Naive thymus-derived CD4-positive, alpha-beta T cell (primary cell): ENCODE measurements at regions not wholly inside any gene's neighbourhood (a gene's known extent, or its start where the extent isn't known, plus 50 kb on each side); places are given as distances from the start of the nearest gene placed in this dataset.

Source experiments
- ATAC-seq: fragments of 150-1000 bp; cut with Tn5 transposase; 2 replicates; pipeline ENCODE4 v1.10.0; 2021; ENCODE audit warnings: mild to moderate bottlenecking, moderate library complexity
- CTCF ChIA-PET: fragments of 350-600 bp; sonication (Branson Sonifier 250); formaldehyde crosslinking; loops from one replicate; lab custom pipeline; 2021; ENCODE audit warnings: antibody characterized with exemption; lab: Charles Lee
- POLR2A ChIA-PET: fragments of 350-600 bp; sonication (Branson Sonifier 250); formaldehyde crosslinking; loops from one replicate; lab custom pipeline; 2021; ENCODE audit warnings: antibody characterized with exemption, inconsistent platforms; lab: Charles Lee
- DNase-seq, 9 donors: peaks; one replicate each; pipeline versions ENCODE4 v3.0.0 to v3.0.0-alpha.2; 2020 to 2022; ENCODE audit warnings: mixed read lengths in 1 of 9
- H3K27ac ChIP-seq: one replicate; pipeline ENCODE4 v1.7.0; 2013; ENCODE audit warnings: mild to moderate bottlenecking, low read depth, low read length, moderate library complexity
- H3K27me3 ChIP-seq, 2 donors: one replicate each; pipeline ENCODE4 v1.7.0; 2013; ENCODE audit warnings: low read length in 2 of 2, mild to moderate bottlenecking in 2 of 2, moderate library complexity in 2 of 2; ENCODE audit not compliant: control insufficient read depth in 2 of 2, insufficient read depth in 2 of 2
- H3K36me3 ChIP-seq, 3 experiments: 1 replicate in 2 of 3; 2 replicates in 1 of 3; pipeline ENCODE4 v1.7.0; 2013; ENCODE audit warnings: low read length in 3 of 3, mild to moderate bottlenecking in 3 of 3, moderate library complexity in 1 of 3; ENCODE audit not compliant: insufficient read depth in 3 of 3, control insufficient read depth in 2 of 3
- H3K4me1 ChIP-seq, 2 donors: one replicate each; pipeline ENCODE4 v1.7.0; 2013; ENCODE audit warnings: low read length in 2 of 2, mild to moderate bottlenecking in 2 of 2, moderate library complexity in 1 of 2; ENCODE audit not compliant: control insufficient read depth in 2 of 2, insufficient read depth in 2 of 2
- H3K4me3 ChIP-seq: 2 replicates; pipeline ENCODE4 v1.7.0; 2013; ENCODE audit warnings: mild to moderate bottlenecking, low read length
- H3K9me3 ChIP-seq, 3 experiments: 1 replicate in 2 of 3; 2 replicates in 1 of 3; pipeline ENCODE4 v1.7.0; 2013; ENCODE audit warnings: low read length in 3 of 3; ENCODE audit not compliant: control insufficient read depth in 2 of 3
- H3K27ac Mint-ChIP-seq, 9 donors: one replicate each; pipeline ENCODE4 v1.8.0; 2020 to 2022; ENCODE audit warnings: mixed read lengths in 9 of 9, mild to moderate bottlenecking in 8 of 9, moderate library complexity in 5 of 9, inconsistent platforms in 2 of 9
- H3K27me3 Mint-ChIP-seq, 5 donors: one replicate each; pipeline ENCODE4 v1.8.0; 2021 to 2022; ENCODE audit warnings: mixed read lengths in 5 of 5, mild to moderate bottlenecking in 1 of 5
- H3K36me3 Mint-ChIP-seq, 5 donors: one replicate each; pipeline ENCODE4 v1.8.0; 2020 to 2022; ENCODE audit warnings: mixed read lengths in 5 of 5, mild to moderate bottlenecking in 3 of 5, inconsistent platforms in 1 of 5
- H3K4me1 Mint-ChIP-seq, 7 donors: one replicate each; pipeline ENCODE4 v1.8.0; 2020 to 2022; ENCODE audit warnings: mixed read lengths in 7 of 7, mild to moderate bottlenecking in 3 of 7, inconsistent platforms in 1 of 7
- H3K4me3 Mint-ChIP-seq, 10 donors: one replicate each; pipeline ENCODE4 v1.8.0; 2020 to 2022; ENCODE audit warnings: mild to moderate bottlenecking in 10 of 10, mixed read lengths in 10 of 10, moderate library complexity in 6 of 10, inconsistent platforms in 2 of 10
- H3K9me3 Mint-ChIP-seq, 11 donors: one replicate each; pipeline ENCODE4 v1.8.0; 2020 to 2022; ENCODE audit warnings: mixed read lengths in 11 of 11, mild to moderate bottlenecking in 4 of 11, inconsistent platforms in 1 of 11, moderate library complexity in 1 of 11
- intact Hi-C, 2 donors: fragments of 100-400 bp; cut with micrococcal nuclease; formaldehyde crosslinking; loops; one replicate each; pipeline ENCODE4 v1.15.1; 2023

GRCh38 chr20:52340036-52340634, 148.6 kb upstream of the ZFP64 start:
- Mint-ChIP-seq H3K27ac (no peak overlapping the region), H3K9me3 (peaks cover 0 to 2% (median 0%) of the 10 kb centered on the region in 11 donors)

GRCh38 chr20:52332649-52333250, 141.2 kb upstream of the ZFP64 start:
- POLR2A ChIA-PET, result no interaction called here

More at GRCh38 chr20:52340036-52340634, 148.6 kb upstream of the ZFP64 start:
- Mint-ChIP-seq H3K4me1 (peaks cover 0 to 15% (median 5%) of the 10 kb centered on the region in 7 donors), H3K4me3 (no peak overlapping the region), H3K36me3 (peaks cover 0 to 7% (median 1%) of the 10 kb centered on the region in 5 donors), H3K27me3 (peaks cover 0 to 9% (median 0%) of the 10 kb centered on the region in 5 donors)
- intact Hi-C loops, result no loop called here
- ChIA-PET CTCF (interaction anchor here (0.5 to 0.7 kb wide), 2 partner anchors 15 to 65 kb away, joined by 4 read pairs; no protein-coding TSS in a partner anchor), POLR2A (interaction anchor here (0.6 kb wide), 1 partner anchor 516 kb away, joined by 3 read pairs; no protein-coding TSS in a partner anchor)
- no peaks in the 10 kb centered on the region for H3K4me1 ChIP-seq
- H3K4me3 ChIP-seq, result no peak overlapping the region
- no peaks in the 10 kb centered on the region for H3K36me3 ChIP-seq
- no peaks in the 10 kb centered on the region for H3K27me3 ChIP-seq
- H3K27ac ChIP-seq, result no peak overlapping the region
- no peaks in the 10 kb centered on the region for H3K9me3 ChIP-seq
- DNase-seq (no peak), ATAC-seq (no peak)

DNA sequence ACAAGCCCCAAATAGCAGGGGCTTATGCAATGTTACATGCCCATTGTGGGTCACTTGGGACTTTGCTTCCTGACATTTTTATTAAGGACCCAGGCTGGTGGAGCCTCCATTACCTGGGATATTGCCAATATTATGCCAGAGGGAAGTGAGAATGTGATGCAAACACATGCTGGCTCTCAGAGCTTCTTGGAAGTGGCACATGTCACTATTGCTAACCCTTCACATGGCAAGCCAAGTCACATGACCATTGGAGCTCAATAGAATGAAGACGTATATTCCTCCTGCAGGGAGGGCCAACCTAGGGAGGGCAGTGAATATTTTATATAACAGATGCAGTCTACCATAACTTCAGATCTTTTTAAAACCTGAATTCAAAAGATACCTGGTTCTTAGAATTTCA, 140.7 kb upstream of the ZFP64 start:
- intact Hi-C loops, result no loop called here

More at GRCh38 chr20:52332649-52333250, 141.2 kb upstream of the ZFP64 start:
- intact Hi-C loops, result no loop called here
- Histone ChIP-seq H3K4me3 (no peak overlapping the region), H3K36me3 (no peaks in the 10 kb centered on the region), H3K4me1 (no peaks in the 10 kb centered on the region), H3K27me3 (no peaks in the 10 kb centered on the region), H3K27ac (no peak overlapping the region), H3K9me3 (no peaks in the 10 kb centered on the region)
- Mint-ChIP-seq H3K36me3 (peaks cover 0 to 15% (median 9%) of the 10 kb centered on the region in 5 donors), H3K27me3 (peaks cover 0 to 19% (median 3%) of the 10 kb centered on the region in 5 donors), H3K27ac (no peak overlapping the region), H3K4me1 (peaks cover 0 to 6% (median 2%) of the 10 kb centered on the region in 7 donors), H3K4me3 (no peak overlapping the region), H3K9me3 (peaks cover 0 to 11% (median 5%) of the 10 kb centered on the region in 11 donors)
- DNase-seq (no peak), ATAC-seq (no peak)
- CTCF ChIA-PET, result no interaction called here

GRCh38 chr20:52331655-52332054, 140.1 kb upstream of the ZFP64 start:
- no peak for ATAC-seq
- H3K27me3 ChIP-seq, result no peaks in the 10 kb centered on the region
- DNase-seq, result no peak
- H3K9me3 Mint-ChIP-seq, result peaks cover 0 to 11% (median 5%) of the 10 kb centered on the region in 11 donors
- peaks cover 0 to 18% (median 9%) of the 10 kb centered on the region in 5 donors for H3K36me3 Mint-ChIP-seq
- no peak overlapping the region for H3K27ac Mint-ChIP-seq
- peaks cover 0 to 19% (median 3%) of the 10 kb centered on the region in 5 donors for H3K27me3 Mint-ChIP-seq
- intact Hi-C loops, result no loop called here
- no peaks in the 10 kb centered on the region for H3K9me3 ChIP-seq
- H3K4me1 ChIP-seq, result no peaks in the 10 kb centered on the region
- H3K27ac ChIP-seq, result no peak overlapping the region
- POLR2A ChIA-PET, result no interaction called here
- H3K36me3 ChIP-seq, result no peaks in the 10 kb centered on the region
- H3K4me3 Mint-ChIP-seq, result no peak overlapping the region
- CTCF ChIA-PET, result no interaction called here
- peaks cover 0 to 6% (median 3%) of the 10 kb centered on the region in 7 donors for H3K4me1 Mint-ChIP-seq
- no peak overlapping the region for H3K4me3 ChIP-seq

More for the DNA sequence above, 140.7 kb upstream of the ZFP64 start:
- Mint-ChIP-seq H3K9me3 (peaks cover 0 to 11% (median 5%) of the 10 kb centered on the region in 11 donors), H3K27ac (no peak overlapping the region), H3K4me1 (peaks cover 0 to 6% (median 3%) of the 10 kb centered on the region in 7 donors), H3K4me3 (no peak overlapping the region), H3K36me3 (peaks cover 0 to 18% (median 9%) of the 10 kb centered on the region in 5 donors), H3K27me3 (peaks cover 0 to 19% (median 3%) of the 10 kb centered on the region in 5 donors)
- H3K9me3 ChIP-seq, result no peaks in the 10 kb centered on the region
- ChIA-PET CTCF (no interaction called here), POLR2A (no interaction called here)
- DNase-seq (no peak), ATAC-seq (no peak)
- H3K27ac ChIP-seq, result no peak overlapping the region
- H3K4me1 ChIP-seq, result no peaks in the 10 kb centered on the region
- H3K4me3 ChIP-seq, result no peak overlapping the region
- no peaks in the 10 kb centered on the region for H3K27me3 ChIP-seq
- H3K36me3 ChIP-seq, result no peaks in the 10 kb centered on the region

- no peak overlapping the region for H3K27ac ChIP-seq
- no peaks in the 10 kb centered on the region for H3K36me3 ChIP-seq
- H3K36me3 Mint-ChIP-seq, result peaks cover 1 to 9% (median 4%) of the 10 kb centered on the region in 5 donors
- H3K4me3 ChIP-seq, result no peak overlapping the region
- H3K9me3 Mint-ChIP-seq, result peaks cover 0 to 5% (median 0%) of the 10 kb centered on the region in 11 donors
- peak overlapping the region in 1 of 9 donors; percentile 24 for H3K27ac Mint-ChIP-seq
- no peaks in the 10 kb centered on the region for H3K9me3 ChIP-seq
- ChIA-PET POLR2A (no interaction called here), CTCF (interaction anchor here (1.0 to 2.1 kb wide), 2 partner anchors 9 to 894 kb away, joined by 3 to 10 read pairs; no protein-coding TSS in a partner anchor)
- H3K4me1 Mint-ChIP-seq, result peaks cover 0 to 12% (median 4%) of the 10 kb centered on the region in 7 donors
- peaks cover 0 to 10% (median 0%) of the 10 kb centered on the region in 5 donors for H3K27me3 Mint-ChIP-seq
- intact Hi-C loops, result no loop called here
- H3K4me1 ChIP-seq, result no peaks in the 10 kb centered on the region
- no peaks in the 10 kb centered on the region for H3K27me3 ChIP-seq
- no peak for DNase-seq
- H3K4me3 Mint-ChIP-seq, result no peak overlapping the region
- ATAC-seq, result no peak
Observed at GRCh38 chr20:52321396-52321795, 129.8 kb upstream of the ZFP64 start.

DNA sequence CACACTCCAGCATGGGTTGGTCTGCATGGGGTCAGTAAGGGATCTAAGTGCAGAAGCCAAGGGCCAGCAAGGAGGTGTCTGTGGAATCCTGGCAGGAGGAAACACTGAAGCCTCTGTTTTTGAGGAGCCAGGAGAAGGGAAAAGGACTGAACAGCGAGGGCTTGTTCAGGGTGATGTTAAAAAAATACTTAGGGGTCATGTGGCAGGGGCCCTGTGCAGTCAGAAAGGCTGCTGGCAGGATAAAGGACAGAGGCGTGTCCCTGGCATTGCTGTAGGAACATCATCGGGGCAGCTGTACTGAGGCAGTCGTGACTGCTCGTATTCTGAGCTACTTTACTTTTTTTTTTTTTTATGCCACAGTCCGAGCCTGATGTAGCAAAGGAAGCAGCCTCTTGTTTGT, 127.1 kb upstream of the ZFP64 start:
- Mint-ChIP-seq H3K4me3 (no peak overlapping the region), H3K36me3 (peaks cover 0 to 11% (median 3%) of the 10 kb centered on the region in 5 donors), H3K27me3 (peaks cover 0 to 6% (median 2%) of the 10 kb centered on the region in 5 donors), H3K9me3 (peaks cover 0 to 6% (median 0%) of the 10 kb centered on the region in 11 donors), H3K27ac (no peak overlapping the region), H3K4me1 (peaks cover 0 to 25% (median 17%) of the 10 kb centered on the region in 7 donors)
- DNase-seq (no peak), ATAC-seq (no peak)
- ChIA-PET POLR2A (no interaction called here), CTCF (interaction anchor here (0.6 kb wide), 1 partner anchor 515 kb away, joined by 3 read pairs; no protein-coding TSS in a partner anchor)
- H3K27me3 ChIP-seq, result no peaks in the 10 kb centered on the region
- H3K27ac ChIP-seq, result no peak overlapping the region
- H3K4me1 ChIP-seq, result no peaks in the 10 kb centered on the region
- H3K9me3 ChIP-seq, result no peaks in the 10 kb centered on the region
- intact Hi-C loops, result loop anchor here in 1 of 2 donors (10.0 kb wide), 2 partner anchors 476 to 1066 kb away; no protein-coding TSS in a partner anchor
- no peak overlapping the region for H3K4me3 ChIP-seq
- H3K36me3 ChIP-seq, result no peaks in the 10 kb centered on the region
